Activated CD4-positive, alpha-beta T cell treated with anti-CD3 and anti-CD28 coated beads for 36 hours (primary cell): ENCODE measurements at regions not wholly inside any gene's neighbourhood (a gene's known extent, or its start where the extent isn't known, plus 50 kb on each side); places are given as distances from the start of the nearest gene placed in this dataset.

Experiments
- ATAC-seq: fragments of 200-7000 bp; cut with Tn5 transposase; one replicate; pipeline ENCODE4 v1.10.0; 2021; ENCODE audit warnings: mild to moderate bottlenecking, moderate library complexity
- CTCF ChIA-PET: fragments of 350-600 bp; sonication (Branson Sonifier 250); formaldehyde crosslinking; loops from one replicate; lab custom pipeline; 2021; ENCODE audit warnings: antibody characterized with exemption; lab: Charles Lee
- POLR2A ChIA-PET: fragments of 350-600 bp; sonication (Branson Sonifier 250); formaldehyde crosslinking; loops from one replicate; lab custom pipeline; 2021; ENCODE audit warnings: antibody characterized with exemption, inconsistent platforms; lab: Charles Lee
- DNase-seq: peaks from one replicate; pipeline ENCODE4 v3.0.0-alpha.2; 2020
- H3K27ac Mint-ChIP-seq: one replicate; pipeline ENCODE4 v1.8.0; 2021; ENCODE audit warnings: mixed read lengths
- H3K27me3 Mint-ChIP-seq: one replicate; pipeline ENCODE4 v1.8.0; 2021; ENCODE audit warnings: mixed read lengths
- H3K36me3 Mint-ChIP-seq: one replicate; pipeline ENCODE4 v1.8.0; 2021; ENCODE audit warnings: low read depth, mixed read lengths
- H3K4me1 Mint-ChIP-seq: one replicate; pipeline ENCODE4 v1.8.0; 2021; ENCODE audit warnings: mixed read lengths
- H3K4me3 Mint-ChIP-seq: one replicate; pipeline ENCODE4 v1.8.0; 2021; ENCODE audit warnings: mild to moderate bottlenecking, moderate library complexity, mixed read lengths
- H3K9me3 Mint-ChIP-seq: one replicate; pipeline ENCODE4 v1.8.0; 2021; ENCODE audit warnings: low read depth, mixed read lengths
- intact Hi-C, 2 experiments: fragments of 100-400 bp; cut with DNase I in 1 of 2; cut with micrococcal nuclease in 1 of 2; formaldehyde crosslinking; loops; one replicate each; pipeline versions ENCODE4 v1.14.2 to v1.15.1; 2022 to 2024; cut with DNase I, micrococcal nuclease

GRCh38 chr22:47750086-47750485 is 987.6 kb downstream of the TBC1D22A start:
- POLR2A ChIA-PET, result no interaction called here
- no peak for DNase-seq
- H3K9me3 Mint-ChIP-seq, result no peaks in the 10 kb centered on the region
- H3K4me3 Mint-ChIP-seq, result no peak overlapping the region
- no peaks in the 10 kb centered on the region for H3K36me3 Mint-ChIP-seq
- no peak overlapping the region for H3K27ac Mint-ChIP-seq
- intact Hi-C loops, result no loop called here
- no peak for ATAC-seq
- H3K4me1 Mint-ChIP-seq, result no peaks in the 10 kb centered on the region
- peaks cover 21% of the 10 kb centered on the region for H3K27me3 Mint-ChIP-seq
- CTCF ChIA-PET, result no interaction called here

- Mint-ChIP-seq H3K4me1 (no peaks in the 10 kb centered on the region), H3K9me3 (no peaks in the 10 kb centered on the region), H3K27me3 (peaks cover 21% of the 10 kb centered on the region), H3K4me3 (no peak overlapping the region), H3K27ac (no peak overlapping the region), H3K36me3 (no peaks in the 10 kb centered on the region)
- no peak for ATAC-seq
- intact Hi-C loops, result no loop called here
- ChIA-PET CTCF (no interaction called here), POLR2A (no interaction called here)
- DNase-seq, result no peak
These were observed 986.5 kb downstream of the TBC1D22A start for GRCh38 chr22:47748957-47749356.

DNA sequence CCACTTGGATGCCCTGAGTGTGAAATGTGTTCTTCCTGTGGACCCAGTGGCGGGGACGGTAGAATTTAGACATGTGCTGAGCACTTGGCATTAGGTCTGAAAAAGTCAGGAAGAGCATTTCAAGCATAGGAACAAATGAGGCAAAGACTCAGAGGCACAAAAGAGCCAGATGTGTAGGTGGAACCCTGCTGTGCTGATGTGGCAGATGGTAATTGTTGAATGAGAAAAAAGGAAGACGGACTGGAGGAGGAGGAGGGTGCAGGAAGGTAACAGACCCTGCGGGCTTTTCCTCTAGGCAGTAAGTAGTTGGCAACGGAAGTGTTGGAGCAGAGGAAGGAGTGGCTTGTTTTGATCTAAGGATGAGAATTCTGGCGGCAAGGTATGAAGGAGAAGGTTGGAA is 985.8 kb downstream of the TBC1D22A start:
- no peaks in the 10 kb centered on the region for H3K4me1 Mint-ChIP-seq
- H3K27ac Mint-ChIP-seq, result no peak overlapping the region
- ChIA-PET POLR2A (no interaction called here), CTCF (no interaction called here)
- intact Hi-C loops, result no loop called here
- no peak for DNase-seq
- H3K36me3 Mint-ChIP-seq, result no peaks in the 10 kb centered on the region
- peaks cover 21% of the 10 kb centered on the region for H3K27me3 Mint-ChIP-seq
- no peaks in the 10 kb centered on the region for H3K9me3 Mint-ChIP-seq
- no peak overlapping the region for H3K4me3 Mint-ChIP-seq
- ATAC-seq, result no peak

DNA sequence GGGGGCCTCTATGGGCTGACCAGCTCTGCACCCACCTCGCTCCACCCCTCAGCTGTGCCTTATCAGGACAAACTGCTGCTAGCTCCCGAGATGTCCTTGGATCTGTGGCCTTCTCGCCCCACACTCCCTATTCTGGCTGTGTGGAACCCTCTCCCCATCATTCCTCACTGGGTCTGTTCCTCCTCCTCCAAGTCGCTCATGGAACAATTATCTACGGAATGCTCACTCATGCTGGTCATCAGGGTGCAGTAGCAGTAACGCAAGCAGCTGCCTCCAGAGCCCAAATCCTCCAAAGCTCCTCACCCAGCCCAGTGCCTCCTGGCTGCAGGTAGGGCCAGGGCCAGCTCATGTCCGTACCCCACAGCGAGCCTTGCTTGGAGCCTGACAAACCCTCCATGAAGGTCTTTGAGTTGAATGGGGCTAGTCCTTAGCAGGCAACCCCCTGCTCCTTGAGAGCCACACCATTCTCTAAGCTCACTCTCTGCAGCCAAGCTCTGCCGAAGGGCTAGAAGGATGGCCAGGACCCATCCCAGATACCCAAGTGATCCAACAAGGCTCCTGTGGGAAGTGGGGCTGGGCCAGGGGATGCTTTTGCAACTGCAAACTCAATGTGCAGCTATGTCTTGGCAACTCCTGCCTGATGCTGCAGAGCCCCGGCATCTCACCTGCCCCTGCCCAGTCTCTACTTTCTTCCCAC is 977.8 kb downstream of the TBC1D22A start:
- Mint-ChIP-seq H3K4me3 (no peak overlapping the region), H3K4me1 (no peaks in the 10 kb centered on the region), H3K36me3 (no peaks in the 10 kb centered on the region), H3K27me3 (peaks cover 2% of the 10 kb centered on the region), H3K9me3 (no peaks in the 10 kb centered on the region), H3K27ac (no peak overlapping the region)
- DNase-seq (no peak), ATAC-seq (no peak)
- POLR2A ChIA-PET, result no interaction called here
- intact Hi-C loops, result no loop called here
- CTCF ChIA-PET, result no interaction called here

GRCh38 chr22:47739291-47740015 is 977.0 kb downstream of the TBC1D22A start:
- Mint-ChIP-seq H3K4me3 (no peak overlapping the region), H3K4me1 (no peaks in the 10 kb centered on the region), H3K27ac (no peak overlapping the region), H3K36me3 (no peaks in the 10 kb centered on the region), H3K27me3 (peaks cover 2% of the 10 kb centered on the region), H3K9me3 (no peaks in the 10 kb centered on the region)
- DNase-seq (no peak), ATAC-seq (no peak)
- POLR2A ChIA-PET, result no interaction called here
- intact Hi-C loops, result no loop called here
- CTCF ChIA-PET, result no interaction called here

DNA sequence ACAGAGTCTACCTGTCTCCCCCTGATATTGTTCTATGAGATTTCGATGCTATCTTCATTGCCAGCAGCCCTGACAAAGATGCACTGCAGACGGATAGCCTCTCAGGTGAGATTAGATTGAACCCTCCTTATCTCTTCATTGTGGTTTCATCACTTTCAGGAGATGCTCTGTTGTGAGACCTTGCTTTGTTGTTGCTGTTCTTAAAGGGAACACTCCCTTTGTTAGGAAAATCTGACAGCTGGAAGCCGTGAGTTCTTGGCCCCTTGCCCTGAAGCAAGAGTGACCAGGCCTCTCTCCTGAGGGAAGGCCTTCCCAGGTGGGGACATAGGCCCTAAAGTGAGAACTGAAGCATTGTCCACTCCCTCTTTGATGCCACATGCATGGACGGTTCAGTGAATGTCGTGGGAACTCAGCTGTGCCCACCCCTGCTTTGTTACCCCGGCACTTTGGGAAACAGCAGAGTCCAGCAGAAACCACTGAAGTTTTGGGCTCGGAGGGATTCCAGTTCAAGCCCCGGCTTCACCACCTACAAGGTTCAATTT is 976.1 kb downstream of the TBC1D22A start:
- no peak for ATAC-seq
- Mint-ChIP-seq H3K9me3 (no peaks in the 10 kb centered on the region), H3K36me3 (no peaks in the 10 kb centered on the region), H3K27me3 (peaks cover 2% of the 10 kb centered on the region), H3K4me3 (no peak overlapping the region), H3K27ac (no peak overlapping the region), H3K4me1 (no peaks in the 10 kb centered on the region)
- ChIA-PET POLR2A (no interaction called here), CTCF (no interaction called here)
- no peak for DNase-seq
- intact Hi-C loops, result no loop called here

GRCh38 chr22:47736186-47737034 is 974.0 kb downstream of the TBC1D22A start:
- H3K27me3 Mint-ChIP-seq, result peaks cover 4% of the 10 kb centered on the region
- POLR2A ChIA-PET, result no interaction called here
- H3K4me3 Mint-ChIP-seq, result no peak overlapping the region
- no peak overlapping the region for H3K27ac Mint-ChIP-seq
- H3K9me3 Mint-ChIP-seq, result peaks cover 2% of the 10 kb centered on the region
- no peaks in the 10 kb centered on the region for H3K4me1 Mint-ChIP-seq
- H3K36me3 Mint-ChIP-seq, result no peaks in the 10 kb centered on the region
- CTCF ChIA-PET, result no interaction called here
- DNase-seq (no peak), ATAC-seq (no peak)
- intact Hi-C loops, result no loop called here

- ATAC-seq (no peak), DNase-seq (no peak)
- intact Hi-C loops, result no loop called here
- Mint-ChIP-seq H3K27me3 (peaks cover 3% of the 10 kb centered on the region), H3K36me3 (no peaks in the 10 kb centered on the region), H3K4me1 (no peaks in the 10 kb centered on the region), H3K27ac (no peak overlapping the region), H3K9me3 (peaks cover 5% of the 10 kb centered on the region), H3K4me3 (no peak overlapping the region)
- POLR2A ChIA-PET, result no interaction called here
- CTCF ChIA-PET, result no interaction called here
These were observed 972.1 kb downstream of the TBC1D22A start for GRCh38 chr22:47734511-47734910.

- Mint-ChIP-seq H3K36me3 (no peaks in the 10 kb centered on the region), H3K4me3 (no peak overlapping the region), H3K27me3 (peaks cover 9% of the 10 kb centered on the region), H3K27ac (no peak overlapping the region), H3K4me1 (no peaks in the 10 kb centered on the region), H3K9me3 (peaks cover 5% of the 10 kb centered on the region)
- ATAC-seq (no peak), DNase-seq (no peak)
- intact Hi-C loops, result no loop called here
- CTCF ChIA-PET, result no interaction called here
- POLR2A ChIA-PET, result no interaction called here
These were observed 965.2 kb downstream of the TBC1D22A start for GRCh38 chr22:47727641-47728040.

GRCh38 chr22:47724751-47725150 is 962.3 kb downstream of the TBC1D22A start:
- peaks cover 17% of the 10 kb centered on the region for H3K27me3 Mint-ChIP-seq
- no peaks in the 10 kb centered on the region for H3K36me3 Mint-ChIP-seq
- no peaks in the 10 kb centered on the region for H3K4me1 Mint-ChIP-seq
- POLR2A ChIA-PET, result no interaction called here
- CTCF ChIA-PET, result interaction anchor here (0.9 kb wide), 1 partner anchor 26 kb away, joined by 4 read pairs; no protein-coding TSS in a partner anchor
- intact Hi-C loops, result no loop called here
- no peak for DNase-seq
- ATAC-seq, result no peak
- H3K9me3 Mint-ChIP-seq, result no peaks in the 10 kb centered on the region
- no peak overlapping the region for H3K4me3 Mint-ChIP-seq
- no peak overlapping the region for H3K27ac Mint-ChIP-seq

- H3K27ac Mint-ChIP-seq, result no peak overlapping the region
- POLR2A ChIA-PET, result no interaction called here
- CTCF ChIA-PET, result no interaction called here
These were observed 961.6 kb downstream of the TBC1D22A start for GRCh38 chr22:47724030-47724429.

More at GRCh38 chr22:47724030-47724429, 961.6 kb downstream of the TBC1D22A start:
- Mint-ChIP-seq H3K9me3 (no peaks in the 10 kb centered on the region), H3K4me3 (no peak overlapping the region), H3K4me1 (no peaks in the 10 kb centered on the region), H3K27me3 (peaks cover 19% of the 10 kb centered on the region), H3K36me3 (no peaks in the 10 kb centered on the region)
- DNase-seq (no peak), ATAC-seq (no peak)
- intact Hi-C loops, result no loop called here
